ENCODE measurements at regions not wholly inside any gene's neighbourhood (a gene's known extent, or its start where the extent isn't known, plus 50 kb on each side); places are given as distances from the start of the nearest gene placed in this dataset.

- ChIA-PET CTCF (ENCODE audit: unreplicated experiment) (no interaction called here), POLR2A (no interaction called here)
- Histone ChIP-seq H4K20me1 (ENCODE audit: insufficient read depth, low read length) (no peaks in the 10 kb centered on the region), H3K9me3 (ENCODE audit: low read length) (no peaks in the 10 kb centered on the region), H3K4me1 (ENCODE audit: insufficient read depth, low read length, poor library complexity, severe bottlenecking) (no peaks in the 10 kb centered on the region), H3K36me3 (ENCODE audit: insufficient read depth, low read length) (no peaks in the 10 kb centered on the region), H3K4me3 (ENCODE audit: low read depth, low read length, poor library complexity, severe bottlenecking) (no peak overlapping the region), H3K4me2 (ENCODE audit: low read length) (no peak overlapping the region), H3K27ac (ENCODE audit: low read depth, low read length, poor library complexity, severe bottlenecking) (no peak overlapping the region), H2AFZ (ENCODE audit: low read length) (no peak overlapping the region), H3K9me2 (ENCODE audit: insufficient read depth, low read length) (no peaks in the 10 kb centered on the region), H3K79me2 (ENCODE audit: insufficient read depth, low read depth, low read length) (no peaks in the 10 kb centered on the region)
- DNase-seq (ENCODE audit: low spot score): no peak
- BruUV-seq (replicated peaks): no TSS peak
- intact Hi-C loops (cut with micrococcal nuclease; ENCODE audit: unreplicated experiment): no loop called here
- no peak for TF ChIP-seq CTCF (conservative IDR thresholded peaks at IDR 0.05; ENCODE audit: low read length)
- no peak for TF ChIP-seq EZH2phosphoT487 (IDR thresholded peaks at IDR 0.05; ENCODE audit: borderline replicate concordance, low read depth, low read length)
Measured at GRCh38 chr12:107986183-107986582, 142.9 kb upstream of the WSCD2 start.

- Histone ChIP-seq H2AFZ (ENCODE audit: low read length) (no peak overlapping the region), H3K36me3 (ENCODE audit: insufficient read depth, low read length) (no peaks in the 10 kb centered on the region), H3K79me2 (ENCODE audit: insufficient read depth, low read depth, low read length) (no peaks in the 10 kb centered on the region), H3K9me2 (ENCODE audit: insufficient read depth, low read length) (no peaks in the 10 kb centered on the region), H3K9me3 (ENCODE audit: low read length) (no peaks in the 10 kb centered on the region), H3K27ac (ENCODE audit: low read depth, low read length, poor library complexity, severe bottlenecking) (no peak overlapping the region), H3K4me3 (ENCODE audit: low read depth, low read length, poor library complexity, severe bottlenecking) (no peak overlapping the region), H3K4me2 (ENCODE audit: low read length) (no peak overlapping the region), H4K20me1 (ENCODE audit: insufficient read depth, low read length) (no peaks in the 10 kb centered on the region), H3K4me1 (ENCODE audit: insufficient read depth, low read length, poor library complexity, severe bottlenecking) (no peaks in the 10 kb centered on the region)
- BruUV-seq (replicated peaks): no TSS peak
- ChIA-PET POLR2A (interaction anchor here (0.6 kb wide), 1 partner anchor 8 kb away, joined by 3 read pairs; no protein-coding TSS in a partner anchor), CTCF (ENCODE audit: unreplicated experiment) (interaction anchor here (1.2 kb wide), 1 partner anchor 522 kb away, joined by 3 read pairs; no protein-coding TSS in a partner anchor)
- peak; percentile 29 for DNase-seq (ENCODE audit: low spot score)
- intact Hi-C loops (cut with micrococcal nuclease; ENCODE audit: unreplicated experiment): loop anchor here (5.0 to 10.0 kb wide), 2 partner anchors 194 to 522 kb away; no protein-coding TSS in a partner anchor
- TF ChIP-seq CTCF (conservative IDR thresholded peaks at IDR 0.05; ENCODE audit: low read length) (peak; percentile 70), EZH2phosphoT487 (IDR thresholded peaks at IDR 0.05; ENCODE audit: borderline replicate concordance, low read depth, low read length) (no peak)
Measured at GRCh38 chr12:107990325-107990724, 138.8 kb upstream of the WSCD2 start.

- Histone ChIP-seq H3K27ac (ENCODE audit: low read depth, low read length, poor library complexity, severe bottlenecking) (no peak overlapping the region), H2AFZ (ENCODE audit: low read length) (no peak overlapping the region), H3K9me3 (ENCODE audit: low read length) (no peaks in the 10 kb centered on the region), H4K20me1 (ENCODE audit: insufficient read depth, low read length) (no peaks in the 10 kb centered on the region), H3K36me3 (ENCODE audit: insufficient read depth, low read length) (no peaks in the 10 kb centered on the region), H3K9me2 (ENCODE audit: insufficient read depth, low read length) (no peaks in the 10 kb centered on the region), H3K4me2 (ENCODE audit: low read length) (no peak overlapping the region), H3K4me1 (ENCODE audit: insufficient read depth, low read length, poor library complexity, severe bottlenecking) (no peaks in the 10 kb centered on the region), H3K79me2 (ENCODE audit: insufficient read depth, low read depth, low read length) (no peaks in the 10 kb centered on the region), H3K4me3 (ENCODE audit: low read depth, low read length, poor library complexity, severe bottlenecking) (no peak overlapping the region)
- BruUV-seq (replicated peaks): no TSS peak
- no peak for TF ChIP-seq EZH2phosphoT487 (IDR thresholded peaks at IDR 0.05; ENCODE audit: borderline replicate concordance, low read depth, low read length)
- TF ChIP-seq CTCF (conservative IDR thresholded peaks at IDR 0.05; ENCODE audit: low read length): no peak
- DNase-seq (ENCODE audit: low spot score): no peak
- CTCF ChIA-PET (ENCODE audit: unreplicated experiment): no interaction called here
- POLR2A ChIA-PET: no interaction called here
- intact Hi-C loops (cut with micrococcal nuclease; ENCODE audit: unreplicated experiment): loop anchor here (5.0 to 10.0 kb wide), 2 partner anchors 193 to 520 kb away; no protein-coding TSS in a partner anchor
Measured at GRCh38 chr12:107992029-107992428, 137.1 kb upstream of the WSCD2 start.
